K562 (cell line): ENCODE measurements at regions not wholly inside any gene's neighbourhood (a gene's known extent, or its start where the extent isn't known, plus 50 kb on each side); places are given as distances from the start of the nearest gene placed in this dataset.

Experiments used
- ATF3 ChIP-seq, 2 experiments: fragments of 450-650 bp in 1 of 2; sonication (generic) in 1 of 2; formaldehyde crosslinking in 1 of 2; IDR thresholded peaks in 1 of 2; conservative IDR thresholded peaks in 1 of 2; 2 replicates each; pipeline versions ENCODE4 v1.6.1 to v1.8.1; 2016 to 2023; ENCODE audit warnings: mild to moderate bottlenecking in 2 of 2, moderate library complexity in 2 of 2, inconsistent platforms in 1 of 2, missing genetic modification reagents in 1 of 2
- BCOR ChIP-seq: fragments of 450-650 bp; IDR thresholded peaks from 2 replicates; pipeline ENCODE4 v1.6.1; 2016
- CBX5 ChIP-seq: IDR thresholded peaks from 2 replicates; pipeline ENCODE4 v1.6.1; 2014; ENCODE audit warnings: low read depth, borderline replicate concordance
- HNRNPK ChIP-seq: fragments of 200-400 bp; formaldehyde crosslinking; IDR thresholded peaks from one replicate; pipeline ENCODE4 v1.6.1; 2018; ENCODE audit warnings: mild to moderate bottlenecking, low read depth, low read length; ENCODE audit not compliant: poor library complexity, severe bottlenecking
- HNRNPLL ChIP-seq: fragments of 200-400 bp; formaldehyde crosslinking; IDR thresholded peaks from 2 replicates; pipeline ENCODE4 v1.6.1; 2017; ENCODE audit warnings: low read length, low read depth, mild to moderate bottlenecking; ENCODE audit not compliant: poor library complexity, severe bottlenecking
- JUND ChIP-seq, 2 experiments: IDR thresholded peaks; 2 replicates in 1 of 2; 3 replicates in 1 of 2; pipeline ENCODE4 v1.6.1; 2011; ENCODE audit warnings: borderline replicate concordance in 2 of 2, low read depth in 2 of 2, low read length in 2 of 2, improper control_type of control experiment in 1 of 2, missing biosample characterization in 1 of 2, missing genetic modification characterization in 1 of 2, missing genetic modification reagents in 1 of 2
- NCOA2 ChIP-seq, 2 experiments: fragments of 450-650 bp; IDR thresholded peaks; 2 replicates each; pipeline ENCODE4 v1.6.1; 2018; ENCODE audit warnings: mild to moderate bottlenecking in 2 of 2, moderate library complexity in 1 of 2; ENCODE audit not compliant: partially characterized antibody in 2 of 2
- POLR3A ChIP-seq: IDR thresholded peaks from 2 replicates; pipeline ENCODE4 v1.6.1; 2011; ENCODE audit warnings: borderline replicate concordance, mild to moderate bottlenecking, moderate library complexity; ENCODE audit not compliant: insufficient read length, insufficient read depth; ENCODE audit errors: extremely low read depth
- REST ChIP-seq, 2 experiments: fragments of 450-650 bp; formaldehyde crosslinking in 1 of 2; IDR thresholded peaks; 2 replicates each; pipeline versions ENCODE4 v1.4.0 to v1.6.1; 2014 to 2020; ENCODE audit warnings: mild to moderate bottlenecking in 2 of 2, borderline replicate concordance in 1 of 2, low read depth in 1 of 2
- TCF7L2 ChIP-seq: fragments of 150-350 bp; IDR thresholded peaks from 2 replicates; pipeline ENCODE4 v1.6.1; 2016; ENCODE audit warnings: low read depth, mild to moderate bottlenecking, low read length, moderate library complexity
- ZBTB17 ChIP-seq: fragments of 450-650 bp; formaldehyde crosslinking; IDR thresholded peaks from 2 replicates; pipeline ENCODE4 v1.4.0; 2020; ENCODE audit warnings: mild to moderate bottlenecking
- ZNF449 ChIP-seq: fragments of 250-450 bp; sonication (Bioruptor Pico); IDR thresholded peaks from 2 replicates; pipeline ENCODE4 v1.8.0; 2022; ENCODE audit warnings: moderate library complexity, mild to moderate bottlenecking, inconsistent platforms

GRCh38 chr3:632571-633170 lies 436.1 kb downstream of the CHL1 start (continued):
- TF ChIP-seq CBX5 (peak; percentile 27; the same call in 1 of the 2 replicates), HNRNPK (no peak), ZNF449 (CRISPR knock-in tag) (no peak), ATF3 (IDR thresholded peaks at IDR 0.05) (no peak), ATF3 (CRISPR knock-in tag; conservative IDR thresholded peaks at IDR 0.05) (no peak), HNRNPLL (no peak), JUND (IDR thresholded peaks at IDR 0.05; ENCODE audit: borderline replicate concordance, low read depth, low read length) (no peak), JUND (tag; IDR thresholded peaks at IDR 0.05; ENCODE audit: borderline replicate concordance, low read depth, low read length) (no peak), REST (IDR thresholded peaks at IDR 0.05; ENCODE audit: borderline replicate concordance) (peak; percentile 44; the same call in 1 of the 2 replicates), REST (CRISPR knock-in tag; IDR thresholded peaks at IDR 0.05; ENCODE audit: low read depth) (no peak), ZBTB17 (no peak), NCOA2 (IDR thresholded peaks at IDR 0.05; ENCODE audit: partially characterized antibody in 2 of 2) (no peak), BCOR (no peak), TCF7L2 (no peak), POLR3A (no peak)
